GM23248 (cell line): ENCODE measurements at regions not wholly inside any gene's neighbourhood (a gene's known extent, or its start where the extent isn't known, plus 50 kb on each side); places are given as distances from the start of the nearest gene placed in this dataset.
A peak's percentile ranks its signal among the peaks of the same experiment; 100 is the strongest.

ENCODE experiments used
- DNase-seq: peaks from one replicate; pipeline ENCODE4 v3.0.0-alpha.2; 2015
- H2AFZ ChIP-seq: fragments of 200-600 bp; sonication (generic); 2 replicates; pipeline ENCODE4 v1.6.1; 2016; ENCODE audit warnings: antibody characterized with exemption
- H3F3A ChIP-seq: fragments of 200-600 bp; sonication (generic); 2 replicates; pipeline ENCODE4 v1.6.1; 2016; ENCODE audit warnings: mild to moderate bottlenecking, antibody characterized with exemption, mixed run types; ENCODE audit not compliant: insufficient read depth
- H3K27ac ChIP-seq: fragments of 200-600 bp; sonication (generic); 2 replicates; pipeline ENCODE4 v1.5.1; 2016; ENCODE audit warnings: mild to moderate bottlenecking
- H3K27me3 ChIP-seq: fragments of 200-600 bp; sonication (generic); replicated peaks from 2 replicates; pipeline ENCODE4 v1.6.1; 2016; ENCODE audit warnings: mild to moderate bottlenecking; ENCODE audit not compliant: insufficient read depth
- H3K36me3 ChIP-seq: fragments of 200-600 bp; sonication (generic); 2 replicates; pipeline ENCODE4 v1.6.1; 2016; ENCODE audit warnings: low read depth, mild to moderate bottlenecking
- H3K4me1 ChIP-seq: fragments of 200-600 bp; sonication (generic); 2 replicates; pipeline ENCODE4 v1.6.1; 2016; ENCODE audit warnings: mild to moderate bottlenecking; ENCODE audit not compliant: insufficient read depth
- H3K4me2 ChIP-seq: fragments of 200-600 bp; sonication (generic); one replicate; pipeline ENCODE4 v1.6.1; 2016; ENCODE audit warnings: mild to moderate bottlenecking; ENCODE audit not compliant: unreplicated experiment
- H3K4me3 ChIP-seq: fragments of 200-600 bp; sonication (generic); 2 replicates; pipeline ENCODE4 v1.5.1; 2016; ENCODE audit warnings: mild to moderate bottlenecking
- H3K79me2 ChIP-seq: fragments of 200-600 bp; sonication (generic); 2 replicates; pipeline ENCODE4 v1.6.1; 2016; ENCODE audit warnings: mild to moderate bottlenecking; ENCODE audit not compliant: insufficient read depth
- H3K9ac ChIP-seq: fragments of 200-600 bp; sonication (generic); 2 replicates; pipeline ENCODE4 v1.6.1; 2016; ENCODE audit warnings: mild to moderate bottlenecking
- H3K9me2 ChIP-seq: fragments of 200-600 bp; sonication (generic); 2 replicates; pipeline ENCODE4 v1.6.1; 2016; ENCODE audit warnings: mixed run types, mild to moderate bottlenecking, moderate library complexity; ENCODE audit not compliant: insufficient read depth
- H3K9me3 ChIP-seq: fragments of 200-600 bp; sonication (generic); one replicate; pipeline ENCODE4 v1.6.1; 2017; ENCODE audit warnings: low read depth
- H4K20me1 ChIP-seq: fragments of 200-600 bp; sonication (generic); 2 replicates; pipeline ENCODE4 v1.6.0; 2016; ENCODE audit not compliant: insufficient read depth
- EZH2 ChIP-seq: fragments of 200-600 bp; sonication (generic); IDR thresholded peaks from 2 replicates; pipeline ENCODE4 v1.6.1; 2018; ENCODE audit warnings: antibody characterized with exemption, mild to moderate bottlenecking; ENCODE audit not compliant: insufficient read depth, poor library complexity, severe bottlenecking
- EZH2phosphoT487 ChIP-seq: fragments of 200-600 bp; sonication (generic); IDR thresholded peaks from 2 replicates; pipeline ENCODE4 v1.6.1; 2018; ENCODE audit warnings: antibody characterized with exemption, moderate library complexity, mild to moderate bottlenecking, low read depth; ENCODE audit not compliant: insufficient read depth
- WGBS, 2 experiments: methylation state at CpG; one replicate each; pipeline ENCODE4 v1.1.6; 2015 to 2017; ENCODE audit warnings: low lambda C conversion rate in 2 of 2, low coverage in 1 of 2; ENCODE audit errors: missing lambda C conversion rate in 2 of 2; 5-methylcytosine and 5-hydroxymethylcytosine counted together
- in situ Hi-C: fragments of 300-500 bp; cut with MboI; formaldehyde crosslinking; loops from 2 replicates; pipeline ENCODE4 v1.15.0; 2020

DNA sequence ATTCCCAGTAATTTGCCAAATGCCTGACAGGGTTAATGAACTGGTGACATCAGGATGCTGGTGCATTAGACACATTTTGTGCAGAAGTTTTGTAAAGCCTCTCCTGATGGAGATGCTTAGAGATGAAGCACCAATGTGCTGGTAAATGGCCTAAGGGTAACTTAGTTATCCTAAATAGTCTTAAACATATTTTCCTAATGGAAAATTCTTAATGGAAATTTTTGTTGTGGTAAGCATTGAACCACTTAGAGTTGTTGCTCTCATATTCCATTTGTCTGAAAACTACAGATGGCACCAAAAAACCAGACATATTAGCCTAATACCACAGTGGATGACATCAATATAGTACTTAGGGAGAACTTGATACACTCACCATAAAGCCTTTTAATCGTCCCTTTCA, 154.5 kb upstream of the ANK2 start:
- H4K20me1 ChIP-seq = no peaks in the 10 kb centered on the region
- TF ChIP-seq EZH2 (no peak), EZH2phosphoT487 (no peak)
- no peak overlapping the region for H3K9ac ChIP-seq
- H2AFZ ChIP-seq = no peak overlapping the region
- H3K36me3 ChIP-seq = no peaks in the 10 kb centered on the region
- H3K9me3 ChIP-seq = no peaks in the 10 kb centered on the region
- H3K4me3 ChIP-seq = no peak overlapping the region
- H3K79me2 ChIP-seq = no peaks in the 10 kb centered on the region
- in situ Hi-C loops = no loop called here
- no peaks in the 10 kb centered on the region for H3K27me3 ChIP-seq
- H3K27ac ChIP-seq = no peak overlapping the region
- H3K4me2 ChIP-seq = no peak overlapping the region
- peaks cover 17% of the 10 kb centered on the region for H3K4me1 ChIP-seq
- 54 to 67% methylated on average over 1 of the region's 1 CpG for WGBS, 2 experiments
- DNase-seq = no peak
- H3K9me2 ChIP-seq = no peaks in the 10 kb centered on the region
- peaks cover 30% of the 10 kb centered on the region for H3F3A ChIP-seq

GRCh38 chr4:112895811-112896608, 153.4 kb upstream of the ANK2 start:
- Histone ChIP-seq H3K4me3 (no peak overlapping the region), H3K4me1 (peaks cover 13% of the 10 kb centered on the region), H4K20me1 (no peaks in the 10 kb centered on the region), H3K9ac (no peak overlapping the region), H3K9me3 (no peaks in the 10 kb centered on the region), H2AFZ (no peak overlapping the region), H3K79me2 (no peaks in the 10 kb centered on the region), H3K27ac (no peak overlapping the region), H3K4me2 (no peak overlapping the region), H3K36me3 (no peaks in the 10 kb centered on the region), H3F3A (peaks cover 26% of the 10 kb centered on the region; the same call in 1 of the 2 replicates), H3K27me3 (no peaks in the 10 kb centered on the region), H3K9me2 (no peaks in the 10 kb centered on the region)
- in situ Hi-C loops = no loop called here
- peak; percentile 59 for DNase-seq
- TF ChIP-seq EZH2phosphoT487 (no peak), EZH2 (no peak)
- 38 to 42% methylated on average over 4 of the region's 4 CpGs for WGBS, 2 experiments

DNA sequence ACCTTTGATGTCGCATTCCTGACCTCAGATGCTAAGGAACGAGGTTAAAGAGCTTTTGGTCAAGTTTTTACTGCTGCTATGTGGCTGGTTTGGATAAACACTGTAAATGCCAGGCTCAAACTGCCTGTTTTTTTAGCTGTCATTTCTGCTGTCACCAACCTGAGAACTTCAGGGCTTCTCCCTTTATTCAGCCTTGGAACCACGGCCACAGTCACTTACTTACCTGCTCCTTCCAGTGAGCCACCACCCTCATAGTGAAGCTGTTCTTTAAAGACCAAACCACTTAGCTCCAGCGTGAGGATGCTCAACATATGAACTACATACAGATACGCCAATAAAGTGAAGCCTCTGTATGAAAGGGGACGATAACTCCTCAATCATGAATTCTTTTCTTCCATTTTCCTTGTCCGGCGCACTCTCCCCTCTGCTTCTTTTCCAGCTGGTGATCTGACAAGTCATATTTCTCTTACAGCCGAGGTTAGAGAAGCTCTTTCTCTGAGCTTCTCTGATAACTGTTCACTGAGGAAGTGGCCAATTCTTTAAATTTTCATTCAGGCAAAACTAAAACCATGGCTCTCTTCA, 152.8 kb upstream of the ANK2 start:
- Histone ChIP-seq H3K4me3 (no peak overlapping the region), H3K27ac (no peak overlapping the region), H3K36me3 (no peaks in the 10 kb centered on the region), H3K9me3 (no peaks in the 10 kb centered on the region), H3K4me1 (peaks cover 13% of the 10 kb centered on the region), H3K79me2 (no peaks in the 10 kb centered on the region), H3K9ac (no peak overlapping the region), H3F3A (peaks cover 26% of the 10 kb centered on the region; the same call in 1 of the 2 replicates), H3K4me2 (no peak overlapping the region), H3K27me3 (no peaks in the 10 kb centered on the region), H3K9me2 (no peaks in the 10 kb centered on the region), H2AFZ (no peak overlapping the region), H4K20me1 (no peaks in the 10 kb centered on the region)
- in situ Hi-C loops = no loop called here
- 85 to 86% methylated on average over 9 of the region's 9 CpGs for WGBS, 2 experiments
- no peak for DNase-seq
- no peak for TF ChIP-seq EZH2
- TF ChIP-seq EZH2phosphoT487 = no peak

DNA sequence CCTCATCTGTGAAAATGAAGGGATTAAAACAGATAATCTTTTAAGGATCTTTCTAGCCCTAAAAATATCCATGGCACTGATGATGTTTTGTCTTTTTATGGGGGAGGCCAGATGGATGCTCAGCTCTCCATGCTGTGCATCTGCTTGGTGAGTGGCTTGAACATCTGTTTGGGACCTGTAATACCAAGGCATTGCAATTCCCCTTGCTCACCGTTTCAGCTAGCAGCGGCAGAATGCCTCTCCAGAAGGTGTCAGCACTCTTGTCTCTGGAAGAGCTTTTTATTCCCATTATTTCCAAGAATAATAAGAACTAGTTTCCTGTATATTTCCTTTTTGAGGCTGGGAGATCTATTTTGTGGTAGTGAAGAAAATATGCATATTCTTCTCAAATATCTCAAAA, 151.9 kb upstream of the ANK2 start:
- H3K79me2 ChIP-seq = no peaks in the 10 kb centered on the region
- H3K27ac ChIP-seq = no peak overlapping the region
- no peaks in the 10 kb centered on the region for H4K20me1 ChIP-seq
- no peak overlapping the region for H3K9ac ChIP-seq
- H2AFZ ChIP-seq = no peak overlapping the region
- TF ChIP-seq EZH2 (no peak), EZH2phosphoT487 (no peak)
- DNase-seq = no peak
- H3K36me3 ChIP-seq = no peaks in the 10 kb centered on the region
- H3F3A ChIP-seq = peaks cover 26% of the 10 kb centered on the region; the same call in 1 of the 2 replicates
- 98 to 100% methylated on average over 2 of the region's 2 CpGs for WGBS, 2 experiments
- no peak overlapping the region for H3K4me3 ChIP-seq
- no peaks in the 10 kb centered on the region for H3K9me3 ChIP-seq
- H3K9me2 ChIP-seq = no peaks in the 10 kb centered on the region
- peaks cover 13% of the 10 kb centered on the region for H3K4me1 ChIP-seq
- in situ Hi-C loops = no loop called here
- H3K27me3 ChIP-seq = no peaks in the 10 kb centered on the region
- no peak overlapping the region for H3K4me2 ChIP-seq
